Keratinocyte (primary cell): ENCODE measurements at regions not wholly inside any gene's neighbourhood (a gene's known extent, or its start where the extent isn't known, plus 50 kb on each side); places are given as distances from the start of the nearest gene placed in this dataset.

ENCODE experiments used
- DNase-seq: peaks from one replicate; pipeline ENCODE4 v3.0.0-alpha.2; 2011; ENCODE audit warnings: low read depth, missing footprints, low spot score
- FAIRE-seq: peaks from 2 replicates; lab custom pipeline; 2011; peaks lifted over from hg19 to GRCh38; lab: Jason Lieb, UNC
- H2AFZ ChIP-seq: 2 replicates; pipeline ENCODE4 v1.6.0; 2012; ENCODE audit warnings: low read length, control low read depth, inconsistent platforms; ENCODE audit not compliant: control insufficient read depth
- H3K27ac ChIP-seq: 2 replicates; pipeline ENCODE4 v1.5.1; 2011; ENCODE audit warnings: low read length; ENCODE audit not compliant: control insufficient read depth, insufficient read depth
- H3K27me3 ChIP-seq: 3 replicates; pipeline ENCODE4 v1.6.0; 2011; ENCODE audit warnings: low read length; ENCODE audit not compliant: control insufficient read depth, insufficient read depth; ENCODE audit errors: extremely low read depth
- H3K36me3 ChIP-seq, 2 experiments: 2 replicates in 1 of 2; 3 replicates in 1 of 2; pipeline ENCODE4 v1.5.1; 2011; ENCODE audit warnings: low read length in 2 of 2, mild to moderate bottlenecking in 1 of 2; ENCODE audit not compliant: control insufficient read depth in 2 of 2, insufficient read depth in 2 of 2; ENCODE audit errors: extremely low read depth in 1 of 2
- H3K4me1 ChIP-seq: 3 replicates; pipeline ENCODE4 v1.5.1; 2011; ENCODE audit warnings: low read length; ENCODE audit not compliant: control insufficient read depth, insufficient read depth; ENCODE audit errors: extremely low read depth
- H3K4me2 ChIP-seq: 3 replicates; pipeline ENCODE4 v1.6.0; 2011; ENCODE audit warnings: low read depth, low read length; ENCODE audit not compliant: control insufficient read depth, insufficient read depth; ENCODE audit errors: extremely low read depth
- H3K4me3 ChIP-seq, 3 experiments: fragments of 200-600 bp in 1 of 3; sonication (generic) in 1 of 3; 2 replicates in 2 of 3; 3 replicates in 1 of 3; pipeline ENCODE4 v1.5.1; 2011 to 2016; ENCODE audit warnings: low read length in 3 of 3, mild to moderate bottlenecking in 3 of 3, control low read depth in 2 of 3, inconsistent platforms in 1 of 3, low read depth in 1 of 3, mixed read lengths in 1 of 3, mixed run types in 1 of 3, moderate library complexity in 1 of 3; ENCODE audit not compliant: control insufficient read depth in 2 of 3, insufficient read depth in 2 of 3; ENCODE audit errors: extremely low read depth in 1 of 3
- H3K79me2 ChIP-seq: 2 replicates; pipeline ENCODE4 v1.6.0; 2012; ENCODE audit warnings: low read length; ENCODE audit not compliant: control insufficient read depth, insufficient read depth
- H3K9ac ChIP-seq: 3 replicates; pipeline ENCODE4 v1.6.0; 2011; ENCODE audit warnings: low read length; ENCODE audit not compliant: control insufficient read depth, insufficient read depth; ENCODE audit errors: extremely low read depth
- H3K9me1 ChIP-seq: 3 replicates; pipeline ENCODE4 v1.6.0; 2011; ENCODE audit warnings: low read length; ENCODE audit not compliant: control insufficient read depth, insufficient read depth; ENCODE audit errors: extremely low read depth
- H3K9me3 ChIP-seq: 2 replicates; pipeline ENCODE4 v1.5.1; 2012; ENCODE audit warnings: low read depth, low read length; ENCODE audit not compliant: control insufficient read depth
- H4K20me1 ChIP-seq: 3 replicates; pipeline ENCODE4 v1.6.0; 2011; ENCODE audit warnings: low read length; ENCODE audit not compliant: control insufficient read depth, insufficient read depth; ENCODE audit errors: extremely low read depth
- CTCF ChIP-seq, 3 experiments: IDR thresholded peaks in 1 of 3; conservative IDR thresholded peaks in 1 of 3; optimal IDR thresholded peaks in 1 of 3; 2 replicates in 2 of 3; 3 replicates in 1 of 3; pipeline versions ENCODE3 to v1.5.1; 2011; ENCODE audit warnings: low read length in 3 of 3, mild to moderate bottlenecking in 3 of 3, moderate library complexity in 2 of 3, control low read depth in 1 of 3, inconsistent platforms in 1 of 3; ENCODE audit not compliant: insufficient read depth in 2 of 3; ENCODE audit errors: extremely low read depth in 1 of 3
- EZH2 ChIP-seq: IDR thresholded peaks from one replicate; pipeline ENCODE4 v1.6.1; 2012; ENCODE audit warnings: inconsistent platforms, mild to moderate bottlenecking, low read length, moderate library complexity
- dilution Hi-C: fragments of 300-500 bp; cut with MboI; formaldehyde crosslinking; loops from one replicate; pipeline ENCODE4 v1.7.0; 2020; ENCODE audit warnings: low sequenced_read_pairs; ENCODE audit not compliant: extremely low pct_ligation_motif_present

- no peaks in the 10 kb centered on the region for H3K79me2 ChIP-seq
- TF ChIP-seq CTCF (optimal IDR thresholded peaks at IDR 0.05 in 1 of 3, IDR thresholded peaks at IDR 0.05 in 1 of 3, conservative IDR thresholded peaks at IDR 0.05 in 1 of 3; ENCODE audit: extremely low read depth in 1 of 3, insufficient read depth in 2 of 3, low read length in 3 of 3) (no peak), EZH2 (no peak)
- no peaks in the 10 kb centered on the region for H3K36me3 ChIP-seq
- no peak overlapping the region for H3K27ac ChIP-seq
- no peak overlapping the region for H3K4me2 ChIP-seq
- dilution Hi-C loops = no loop called here
- H4K20me1 ChIP-seq = no peaks in the 10 kb centered on the region
- no peak for FAIRE-seq
- H3K9me3 ChIP-seq = no peaks in the 10 kb centered on the region
- H3K4me1 ChIP-seq = no peaks in the 10 kb centered on the region
- DNase-seq = no peak
- H3K27me3 ChIP-seq = no peaks in the 10 kb centered on the region
- H3K4me3 ChIP-seq = no peak overlapping the region
- H3K9me1 ChIP-seq = no peaks in the 10 kb centered on the region
- no peak overlapping the region for H3K9ac ChIP-seq
- no peak overlapping the region for H2AFZ ChIP-seq
These were observed 60.0 kb downstream of the FAM181B start for GRCh38 chr11:82673631-82674030.

GRCh38 chr11:82671451-82671850 is 62.2 kb downstream of the FAM181B start:
- H4K20me1 ChIP-seq = no peaks in the 10 kb centered on the region
- no peak for DNase-seq
- no peak overlapping the region for H2AFZ ChIP-seq
- no peaks in the 10 kb centered on the region for H3K36me3 ChIP-seq
- H3K4me2 ChIP-seq = no peak overlapping the region
- H3K4me3 ChIP-seq = no peak overlapping the region
- TF ChIP-seq CTCF (optimal IDR thresholded peaks at IDR 0.05 in 1 of 3, IDR thresholded peaks at IDR 0.05 in 1 of 3, conservative IDR thresholded peaks at IDR 0.05 in 1 of 3; ENCODE audit: extremely low read depth in 1 of 3, insufficient read depth in 2 of 3, low read length in 3 of 3) (no peak), EZH2 (no peak)
- no peak overlapping the region for H3K9ac ChIP-seq
- no peak overlapping the region for H3K27ac ChIP-seq
- no peaks in the 10 kb centered on the region for H3K79me2 ChIP-seq
- no peaks in the 10 kb centered on the region for H3K27me3 ChIP-seq
- no peak for FAIRE-seq
- dilution Hi-C loops = no loop called here
- no peaks in the 10 kb centered on the region for H3K9me1 ChIP-seq
- no peaks in the 10 kb centered on the region for H3K4me1 ChIP-seq
- no peaks in the 10 kb centered on the region for H3K9me3 ChIP-seq
